ENCODE measurements at regions not wholly inside any gene's neighbourhood (a gene's known extent, or its start where the extent isn't known, plus 50 kb on each side); places are given as distances from the start of the nearest gene placed in this dataset.
"Not testable (repeated sequence)": the region's sequence is repeated elsewhere in the genome, so short reads cannot be mapped to it uniquely, and the experiment has no call there.

DNA sequence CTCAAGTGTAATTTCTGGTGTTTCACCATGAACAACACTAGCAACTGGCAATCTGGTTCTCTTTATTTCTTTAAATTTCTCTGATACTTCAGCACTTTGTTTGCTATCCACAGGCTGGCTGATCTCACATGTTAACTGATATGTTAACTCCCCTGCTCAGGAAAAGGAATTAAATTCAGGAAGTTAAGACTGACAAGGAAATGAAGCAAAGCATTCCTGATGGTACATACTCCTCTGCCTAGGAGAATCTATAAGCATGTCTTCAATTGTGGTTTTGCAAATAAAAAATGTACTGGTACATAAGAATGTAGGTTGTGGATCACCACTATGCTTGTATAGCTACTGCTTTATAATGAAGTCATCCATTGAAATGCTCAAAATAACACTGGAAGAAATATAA is 1119.2 kb upstream of the INTU start:
- Mint-ChIP-seq H3K4me3 (ENCODE audit: unreplicated experiment) (no peak overlapping the region), H3K4me1 (ENCODE audit: unreplicated experiment) (peaks cover 12% of the 10 kb centered on the region), H3K27ac (ENCODE audit: unreplicated experiment) (peak overlapping the region; percentile 86), H3K27me3 (ENCODE audit: unreplicated experiment) (no peaks in the 10 kb centered on the region), H3K9me3 (ENCODE audit: unreplicated experiment) (no peaks in the 10 kb centered on the region), H3K36me3 (ENCODE audit: low read depth, unreplicated experiment) (no peaks in the 10 kb centered on the region)
- TF ChIP-seq, protein P1, sequence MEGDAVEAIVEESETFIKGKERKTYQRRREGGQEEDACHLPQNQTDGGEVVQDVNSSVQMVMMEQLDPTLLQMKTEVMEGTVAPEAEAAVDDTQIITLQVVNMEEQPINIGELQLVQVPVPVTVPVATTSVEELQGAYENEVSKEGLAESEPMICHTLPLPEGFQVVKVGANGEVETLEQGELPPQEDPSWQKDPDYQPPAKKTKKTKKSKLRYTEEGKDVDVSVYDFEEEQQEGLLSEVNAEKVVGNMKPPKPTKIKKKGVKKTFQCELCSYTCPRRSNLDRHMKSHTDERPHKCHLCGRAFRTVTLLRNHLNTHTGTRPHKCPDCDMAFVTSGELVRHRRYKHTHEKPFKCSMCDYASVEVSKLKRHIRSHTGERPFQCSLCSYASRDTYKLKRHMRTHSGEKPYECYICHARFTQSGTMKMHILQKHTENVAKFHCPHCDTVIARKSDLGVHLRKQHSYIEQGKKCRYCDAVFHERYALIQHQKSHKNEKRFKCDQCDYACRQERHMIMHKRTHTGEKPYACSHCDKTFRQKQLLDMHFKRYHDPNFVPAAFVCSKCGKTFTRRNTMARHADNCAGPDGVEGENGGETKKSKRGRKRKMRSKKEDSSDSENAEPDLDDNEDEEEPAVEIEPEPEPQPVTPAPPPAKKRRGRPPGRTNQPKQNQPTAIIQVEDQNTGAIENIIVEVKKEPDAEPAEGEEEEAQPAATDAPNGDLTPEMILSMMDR (IDR thresholded peaks at IDR 0.05; ENCODE audit: unreplicated experiment) = no peak
- no peak for DNase-seq (ENCODE audit: low spot score)

DNA sequence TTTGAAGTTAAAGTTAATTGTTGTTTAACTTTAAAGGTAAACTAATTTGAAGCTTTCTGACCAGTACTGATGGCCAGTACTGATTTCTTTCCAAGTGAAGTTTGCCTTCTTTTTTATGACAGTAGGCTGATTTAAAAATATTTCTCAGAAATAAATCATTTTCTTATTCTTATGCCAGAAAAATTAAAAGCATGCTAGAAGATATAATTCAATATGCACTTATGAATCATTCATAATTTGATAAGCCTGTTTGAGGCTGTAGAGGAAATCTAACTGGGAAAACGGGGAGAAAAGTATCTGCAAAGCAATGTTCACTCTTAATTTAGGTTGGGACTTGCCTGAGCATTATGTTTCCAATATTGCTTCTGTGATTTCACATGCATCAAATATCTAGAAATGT is 1112.0 kb upstream of the INTU start:
- Mint-ChIP-seq H3K27me3 (ENCODE audit: unreplicated experiment) (peaks cover 1% of the 10 kb centered on the region), H3K4me1 (ENCODE audit: unreplicated experiment) (no peaks in the 10 kb centered on the region), H3K36me3 (ENCODE audit: low read depth, unreplicated experiment) (peaks cover 4% of the 10 kb centered on the region), H3K4me3 (ENCODE audit: unreplicated experiment) (no peak overlapping the region), H3K9me3 (ENCODE audit: unreplicated experiment) (peaks cover 9% of the 10 kb centered on the region), H3K27ac (ENCODE audit: unreplicated experiment) (no peak overlapping the region)
- DNase-seq (ENCODE audit: low spot score) = no peak
- TF ChIP-seq, protein P1 (IDR thresholded peaks at IDR 0.05; ENCODE audit: unreplicated experiment) = no peak

DNA sequence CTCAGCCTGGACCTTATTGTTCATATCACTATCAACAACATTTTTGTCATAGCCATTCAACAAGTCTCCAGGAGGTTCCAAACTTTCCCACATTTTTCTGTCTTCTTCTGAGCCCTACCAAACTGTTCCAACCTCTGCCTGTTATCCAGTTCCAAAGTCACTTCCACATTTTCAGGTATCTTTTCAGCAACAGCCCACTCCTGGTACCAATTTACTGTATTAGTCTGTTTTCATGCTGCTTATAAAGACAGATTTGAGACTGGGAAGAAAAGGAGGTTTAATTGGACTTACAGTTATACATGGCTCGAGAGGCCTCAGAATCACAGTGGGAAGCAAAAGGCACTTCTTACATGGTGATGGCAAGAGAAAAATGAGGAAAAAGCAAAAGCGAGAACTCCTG is 1107.4 kb upstream of the INTU start:
- not testable (repeated sequence) for H3K4me1 Mint-ChIP-seq (ENCODE audit: unreplicated experiment); H3K27ac Mint-ChIP-seq (ENCODE audit: unreplicated experiment); H3K36me3 Mint-ChIP-seq (ENCODE audit: low read depth, unreplicated experiment); H3K27me3 Mint-ChIP-seq (ENCODE audit: unreplicated experiment); DNase-seq (ENCODE audit: low spot score); H3K9me3 Mint-ChIP-seq (ENCODE audit: unreplicated experiment); H3K4me3 Mint-ChIP-seq (ENCODE audit: unreplicated experiment)

DNA sequence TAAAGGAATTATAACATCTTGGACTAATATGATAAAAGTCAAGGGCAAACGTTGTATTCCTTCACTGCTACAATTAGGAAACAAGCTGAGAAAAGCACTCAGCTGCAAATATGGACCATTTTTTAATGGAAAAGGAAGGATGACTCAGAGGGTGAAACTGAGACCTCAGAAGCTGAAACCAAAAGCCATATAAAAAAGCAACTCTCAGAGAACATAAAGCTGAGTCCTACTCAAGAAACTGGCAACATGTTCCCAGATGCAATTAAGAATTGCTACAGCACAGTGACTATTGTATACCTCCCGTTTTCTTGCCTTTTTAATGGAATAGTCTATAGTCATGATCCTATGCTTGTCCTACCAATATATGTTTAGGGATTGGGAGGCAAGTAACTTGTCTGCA is 1106.4 kb upstream of the INTU start:
- Mint-ChIP-seq H3K36me3 (ENCODE audit: low read depth, unreplicated experiment) (peaks cover 4% of the 10 kb centered on the region), H3K4me1 (ENCODE audit: unreplicated experiment) (no peaks in the 10 kb centered on the region), H3K27me3 (ENCODE audit: unreplicated experiment) (no peaks in the 10 kb centered on the region), H3K9me3 (ENCODE audit: unreplicated experiment) (peaks cover 9% of the 10 kb centered on the region), H3K27ac (ENCODE audit: unreplicated experiment) (no peak overlapping the region), H3K4me3 (ENCODE audit: unreplicated experiment) (no peak overlapping the region)
- no peak for DNase-seq (ENCODE audit: low spot score)
- TF ChIP-seq, protein P1 (IDR thresholded peaks at IDR 0.05; ENCODE audit: unreplicated experiment) = no peak

DNA sequence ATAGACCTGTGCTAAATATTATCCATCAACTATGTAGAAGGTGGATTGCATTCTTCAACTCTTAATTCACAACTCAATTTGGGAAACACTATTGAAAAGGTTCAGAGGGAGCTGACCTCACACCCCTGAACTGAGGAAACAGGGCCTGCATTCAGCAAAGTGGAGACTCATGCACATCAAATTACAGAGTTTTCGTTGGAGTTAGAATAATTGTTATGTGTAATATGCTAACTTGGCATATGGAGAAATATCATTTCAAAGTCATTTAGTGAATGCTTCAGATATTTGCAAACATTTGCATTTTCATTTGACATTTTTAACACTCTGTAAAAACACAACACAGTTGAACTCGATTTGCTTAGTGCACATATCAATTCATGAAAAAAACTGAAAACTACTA is 1102.8 kb upstream of the INTU start:
- H3K9me3 Mint-ChIP-seq (ENCODE audit: unreplicated experiment) = peaks cover 7% of the 10 kb centered on the region
- no peak for DNase-seq (ENCODE audit: low spot score)
- no peaks in the 10 kb centered on the region for H3K4me1 Mint-ChIP-seq (ENCODE audit: unreplicated experiment)
- H3K4me3 Mint-ChIP-seq (ENCODE audit: unreplicated experiment) = no peak overlapping the region
- H3K27me3 Mint-ChIP-seq (ENCODE audit: unreplicated experiment) = no peaks in the 10 kb centered on the region
- TF ChIP-seq, protein P1 (IDR thresholded peaks at IDR 0.05; ENCODE audit: unreplicated experiment) = no peak
- no peak overlapping the region for H3K27ac Mint-ChIP-seq (ENCODE audit: unreplicated experiment)
- no peaks in the 10 kb centered on the region for H3K36me3 Mint-ChIP-seq (ENCODE audit: low read depth, unreplicated experiment)
